SK-N-MC (cell line): ENCODE measurements at regions not wholly inside any gene's neighbourhood (a gene's known extent, or its start where the extent isn't known, plus 50 kb on each side); places are given as distances from the start of the nearest gene placed in this dataset.

Experiments
- EZH2 ChIP-seq: fragments of 200-600 bp; sonication (generic); IDR thresholded peaks from one replicate; pipeline ENCODE4 v1.6.1; 2017; ENCODE audit warnings: antibody characterized with exemption
- POLR2AphosphoS5 ChIP-seq: IDR thresholded peaks from 2 replicates; pipeline ENCODE4 v1.6.1; 2012; ENCODE audit warnings: mild to moderate bottlenecking, low read depth, low read length, borderline replicate concordance

DNA sequence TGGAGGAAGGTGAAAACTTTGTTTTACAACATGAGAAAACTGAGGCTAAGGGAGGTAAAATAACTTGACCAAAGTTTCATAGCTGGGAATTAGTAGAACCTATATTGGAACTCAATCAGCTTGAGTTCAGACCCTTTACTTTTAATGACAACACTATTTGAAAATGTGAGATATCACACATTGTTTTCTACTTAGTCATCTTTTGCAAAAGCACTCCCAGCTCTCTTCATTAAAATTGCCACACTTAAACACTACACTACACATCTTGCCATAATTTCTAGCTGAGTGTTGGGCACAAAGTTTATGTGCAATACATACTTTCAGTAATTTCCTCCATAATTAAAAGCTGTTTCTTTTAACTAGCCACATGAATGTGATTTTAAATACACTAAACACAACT, 230.4 kb upstream of the DCBLD2 start:
- no peak for TF ChIP-seq POLR2AphosphoS5
- TF ChIP-seq EZH2, result no peak
